ENCODE measurements at regions not wholly inside any gene's neighbourhood (a gene's known extent, or its start where the extent isn't known, plus 50 kb on each side); places are given as distances from the start of the nearest gene placed in this dataset.
"Not testable (repeated sequence)": the region's sequence is repeated elsewhere in the genome, so short reads cannot be mapped to it uniquely, and the experiment has no call there.

DNA sequence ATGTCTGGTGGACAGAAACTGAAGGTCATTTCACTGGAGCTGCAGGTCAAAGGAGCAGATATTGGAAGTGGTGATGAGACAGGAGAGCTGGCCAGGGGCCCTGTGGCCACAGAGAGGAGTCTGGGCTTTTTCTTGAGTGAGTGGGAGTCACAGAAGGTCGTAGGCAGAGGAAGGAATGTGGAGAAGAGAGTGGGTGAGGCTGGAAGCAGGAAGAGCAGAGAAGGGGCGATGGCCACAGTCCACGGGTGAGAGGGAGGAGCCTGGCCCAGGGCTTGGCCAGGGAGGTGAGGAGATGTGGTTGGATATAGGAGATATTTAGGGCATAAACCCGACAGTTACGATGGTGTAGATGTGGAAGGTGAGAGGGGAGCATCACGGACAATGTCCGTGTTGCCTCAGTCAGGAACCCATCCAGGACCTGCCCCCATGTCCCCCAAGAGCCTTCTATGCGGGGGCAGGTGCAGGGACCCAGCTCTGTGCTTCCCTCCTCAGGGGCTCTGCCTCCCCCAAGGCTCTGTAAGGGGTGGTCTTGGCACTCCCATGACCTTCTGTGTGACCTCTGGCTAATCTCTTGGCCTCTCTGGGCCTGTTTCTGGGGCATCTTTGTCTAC is 150.5 kb upstream of the PTPN1 start:
- no peaks in the 10 kb centered on the region for H3K9me3 ChIP-seq
- no peaks in the 10 kb centered on the region for H3K4me1 ChIP-seq (ENCODE audit: control insufficient read depth in 1 of 2, low read depth in 2 of 2)
- no peaks in the 10 kb centered on the region for H3K36me3 ChIP-seq
- no peak overlapping the region for H3K27ac ChIP-seq
- TF ChIP-seq, protein P1, sequence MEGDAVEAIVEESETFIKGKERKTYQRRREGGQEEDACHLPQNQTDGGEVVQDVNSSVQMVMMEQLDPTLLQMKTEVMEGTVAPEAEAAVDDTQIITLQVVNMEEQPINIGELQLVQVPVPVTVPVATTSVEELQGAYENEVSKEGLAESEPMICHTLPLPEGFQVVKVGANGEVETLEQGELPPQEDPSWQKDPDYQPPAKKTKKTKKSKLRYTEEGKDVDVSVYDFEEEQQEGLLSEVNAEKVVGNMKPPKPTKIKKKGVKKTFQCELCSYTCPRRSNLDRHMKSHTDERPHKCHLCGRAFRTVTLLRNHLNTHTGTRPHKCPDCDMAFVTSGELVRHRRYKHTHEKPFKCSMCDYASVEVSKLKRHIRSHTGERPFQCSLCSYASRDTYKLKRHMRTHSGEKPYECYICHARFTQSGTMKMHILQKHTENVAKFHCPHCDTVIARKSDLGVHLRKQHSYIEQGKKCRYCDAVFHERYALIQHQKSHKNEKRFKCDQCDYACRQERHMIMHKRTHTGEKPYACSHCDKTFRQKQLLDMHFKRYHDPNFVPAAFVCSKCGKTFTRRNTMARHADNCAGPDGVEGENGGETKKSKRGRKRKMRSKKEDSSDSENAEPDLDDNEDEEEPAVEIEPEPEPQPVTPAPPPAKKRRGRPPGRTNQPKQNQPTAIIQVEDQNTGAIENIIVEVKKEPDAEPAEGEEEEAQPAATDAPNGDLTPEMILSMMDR (IDR thresholded peaks at IDR 0.05) = no peak
- H3K4me3 ChIP-seq = no peak overlapping the region
- H3K27me3 ChIP-seq (replicated peaks; ENCODE audit: insufficient read depth) = no peaks in the 10 kb centered on the region
- DNase-seq (ENCODE audit: low spot score) (no peak), ATAC-seq (ENCODE audit: insufficient number of reproducible peaks, low FRiP score, low read depth) (no peak)

DNA sequence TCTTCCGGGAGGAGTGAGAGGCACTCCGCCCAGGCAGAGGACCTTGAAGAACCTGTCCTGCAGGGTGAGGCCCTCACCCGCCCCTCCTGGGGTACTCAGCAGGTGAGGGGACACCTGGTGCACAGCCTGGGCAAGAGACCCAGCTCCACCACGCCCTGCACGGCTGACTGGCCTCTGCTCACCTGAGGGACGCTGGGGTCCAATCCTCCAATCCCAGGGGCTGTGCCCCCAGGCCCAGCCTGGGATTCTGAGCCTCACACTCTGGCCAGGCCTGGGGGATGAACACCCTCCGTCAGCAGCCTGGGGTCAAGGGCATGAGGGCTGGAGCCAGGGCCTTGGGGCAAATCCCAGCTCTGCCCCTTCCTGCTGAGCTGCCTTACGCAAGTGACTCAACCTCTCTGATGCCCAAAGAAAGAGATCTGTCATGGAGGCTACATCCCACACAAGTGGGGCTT is 149.9 kb upstream of the PTPN1 start:
- TF ChIP-seq, protein P1 (IDR thresholded peaks at IDR 0.05) = no peak
- H3K9me3 ChIP-seq = no peaks in the 10 kb centered on the region
- ATAC-seq (ENCODE audit: insufficient number of reproducible peaks, low FRiP score, low read depth) (no peak), DNase-seq (ENCODE audit: low spot score) (no peak)
- H3K36me3 ChIP-seq = no peaks in the 10 kb centered on the region
- H3K27me3 ChIP-seq (replicated peaks; ENCODE audit: insufficient read depth) = no peaks in the 10 kb centered on the region
- H3K4me1 ChIP-seq (ENCODE audit: control insufficient read depth in 1 of 2, low read depth in 2 of 2) = no peaks in the 10 kb centered on the region
- H3K27ac ChIP-seq = no peak overlapping the region
- no peak overlapping the region for H3K4me3 ChIP-seq

DNA sequence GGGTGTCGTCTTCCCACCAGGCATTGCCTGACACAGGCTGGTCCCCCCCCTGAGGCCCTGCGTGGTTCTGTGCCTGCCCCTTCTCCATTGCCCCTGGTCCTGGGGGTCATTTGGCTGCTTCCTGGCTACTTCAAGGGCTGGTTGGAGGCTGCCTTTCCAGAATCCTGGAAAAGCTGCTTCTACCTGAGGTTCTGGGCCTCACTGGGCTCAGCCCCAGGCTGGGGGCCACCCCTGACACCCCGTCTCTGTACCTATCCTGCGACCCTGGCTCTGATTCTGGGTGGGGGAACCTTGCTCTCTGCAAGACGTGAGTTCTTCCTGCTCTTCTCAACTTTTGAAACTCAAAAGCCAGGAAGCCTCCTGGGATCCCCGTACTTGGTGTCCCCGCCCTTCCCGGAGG is 149.3 kb upstream of the PTPN1 start:
- Histone ChIP-seq H3K27me3 (replicated peaks; ENCODE audit: insufficient read depth) (no peaks in the 10 kb centered on the region), H3K9me3 (no peaks in the 10 kb centered on the region), H3K4me1 (ENCODE audit: control insufficient read depth in 1 of 2, low read depth in 2 of 2) (no peaks in the 10 kb centered on the region), H3K4me3 (no peak overlapping the region), H3K27ac (no peak overlapping the region), H3K36me3 (no peaks in the 10 kb centered on the region)
- ATAC-seq (ENCODE audit: insufficient number of reproducible peaks, low FRiP score, low read depth) = no peak
- TF ChIP-seq, protein P1 (IDR thresholded peaks at IDR 0.05) = no peak
- no peak for DNase-seq (ENCODE audit: low spot score)

DNA sequence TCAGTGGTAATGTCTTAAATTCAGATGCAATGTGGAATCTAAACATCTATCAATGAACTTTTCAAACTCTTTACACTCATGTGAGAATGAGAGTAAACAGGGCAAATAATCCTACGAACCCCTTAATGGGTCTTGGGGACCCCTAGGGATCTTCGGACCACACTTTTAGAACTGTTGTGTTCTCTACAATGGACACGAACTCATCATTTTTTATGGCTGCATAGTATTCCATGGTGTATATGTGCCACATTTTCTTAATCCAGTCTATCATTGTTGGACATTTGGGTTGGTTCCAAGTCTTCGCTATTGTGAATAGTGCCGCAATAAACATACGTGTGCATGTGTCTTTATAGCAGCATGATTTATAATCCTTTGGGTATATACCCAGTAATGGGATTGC is 148.0 kb upstream of the PTPN1 start:
- DNase-seq (ENCODE audit: low spot score); ATAC-seq (ENCODE audit: insufficient number of reproducible peaks, low FRiP score, low read depth); H3K36me3 ChIP-seq; H3K27me3 ChIP-seq (replicated peaks; ENCODE audit: insufficient read depth); H3K27ac ChIP-seq; H3K4me1 ChIP-seq (ENCODE audit: control insufficient read depth in 1 of 2, low read depth in 2 of 2); H3K9me3 ChIP-seq; H3K4me3 ChIP-seq: not testable (repeated sequence)

DNA sequence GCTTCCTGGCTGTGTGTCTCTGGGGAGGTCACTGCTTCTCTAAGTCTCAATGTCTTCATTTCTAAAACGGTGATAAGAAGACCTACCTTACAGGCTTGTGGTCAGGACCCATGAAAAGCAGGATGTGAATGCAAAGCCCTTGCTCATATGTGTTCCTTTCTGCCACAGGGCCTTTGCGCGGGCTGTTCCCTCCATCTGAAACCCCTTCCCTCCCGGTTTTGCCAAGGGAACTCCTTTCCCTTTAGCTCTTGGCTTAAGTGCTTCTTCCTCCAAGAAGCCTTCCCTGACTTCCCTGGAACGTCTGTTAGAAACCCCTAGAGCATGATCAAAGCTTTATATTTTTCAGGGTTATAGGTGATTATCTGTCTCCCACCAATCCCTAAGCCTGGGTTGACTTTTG is 147.2 kb upstream of the PTPN1 start:
- DNase-seq (ENCODE audit: low spot score) = no peak
- Histone ChIP-seq H3K4me1 (ENCODE audit: control insufficient read depth in 1 of 2, low read depth in 2 of 2) (no peaks in the 10 kb centered on the region), H3K27me3 (replicated peaks; ENCODE audit: insufficient read depth) (no peaks in the 10 kb centered on the region), H3K27ac (no peak overlapping the region), H3K4me3 (no peak overlapping the region), H3K9me3 (no peaks in the 10 kb centered on the region), H3K36me3 (no peaks in the 10 kb centered on the region)
- no peak for ATAC-seq (ENCODE audit: insufficient number of reproducible peaks, low FRiP score, low read depth)
- TF ChIP-seq, protein P1 (IDR thresholded peaks at IDR 0.05) = no peak

DNA sequence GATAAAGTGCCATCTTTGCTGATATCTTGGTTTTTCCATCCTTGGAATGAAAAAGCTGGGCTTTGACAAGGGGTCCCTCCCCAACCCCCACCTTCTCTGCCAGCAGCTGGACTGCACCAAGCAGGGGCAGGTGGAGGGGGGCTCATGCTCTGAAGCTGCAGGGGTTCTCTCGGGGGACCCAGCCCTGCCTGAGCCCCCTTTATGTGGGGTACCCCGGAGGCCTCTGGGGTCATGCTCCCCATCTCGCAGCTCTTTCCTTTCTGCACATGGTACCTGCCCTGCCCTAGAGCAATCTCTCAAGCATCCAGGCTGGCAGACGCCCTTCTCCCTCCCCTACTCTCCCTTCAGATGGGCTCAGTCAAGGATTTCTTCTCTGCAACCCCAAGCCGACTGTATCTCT is 146.7 kb upstream of the PTPN1 start:
- DNase-seq (ENCODE audit: low spot score) = no peak
- Histone ChIP-seq H3K27me3 (replicated peaks; ENCODE audit: insufficient read depth) (no peaks in the 10 kb centered on the region), H3K27ac (no peak overlapping the region), H3K36me3 (no peaks in the 10 kb centered on the region), H3K9me3 (no peaks in the 10 kb centered on the region), H3K4me3 (no peak overlapping the region), H3K4me1 (ENCODE audit: control insufficient read depth in 1 of 2, low read depth in 2 of 2) (no peaks in the 10 kb centered on the region)
- no peak for ATAC-seq (ENCODE audit: insufficient number of reproducible peaks, low FRiP score, low read depth)
- TF ChIP-seq, protein P1 (IDR thresholded peaks at IDR 0.05) = no peak
